Neural cell (in vitro differentiated cells): ENCODE measurements at regions not wholly inside any gene's neighbourhood (a gene's known extent, or its start where the extent isn't known, plus 50 kb on each side); places are given as distances from the start of the nearest gene placed in this dataset.

Source experiments
- EP300 ChIP-seq: fragments of 450-650 bp; conservative IDR thresholded peaks from 2 replicates; pipeline ENCODE4 v1.6.1; 2014; ENCODE audit warnings: antibody characterized with exemption, mild to moderate bottlenecking, moderate library complexity; ENCODE audit not compliant: poor library complexity, severe bottlenecking
- EZH2 ChIP-seq: fragments of 200-600, 300-800 bp; shearing (Covaris generic), sonication (generic); IDR thresholded peaks from 2 replicates; pipeline ENCODE4 v1.6.1; 2014; ENCODE audit warnings: antibody characterized with exemption, low read length, borderline replicate concordance, mild to moderate bottlenecking; ENCODE audit not compliant: insufficient read depth, poor library complexity, severe bottlenecking
- POLR2AphosphoS5 ChIP-seq: IDR thresholded peaks from 2 replicates; pipeline ENCODE4 v1.6.1; 2012
- SMC3 ChIP-seq: fragments of 450-650 bp; conservative IDR thresholded peaks from 2 replicates; pipeline ENCODE4 v1.6.1; 2014; ENCODE audit warnings: antibody characterized with exemption, mild to moderate bottlenecking, moderate library complexity; ENCODE audit not compliant: poor library complexity
- TAF1 ChIP-seq: IDR thresholded peaks from 2 replicates; pipeline ENCODE4 v1.6.1; 2012; ENCODE audit warnings: low read depth
- TF ChIP-seq, protein P1 (sequence below): fragments of 450-650 bp; IDR thresholded peaks from 2 replicates; pipeline ENCODE4 v1.5.1; 2014; ENCODE audit warnings: antibody characterized with exemption, mild to moderate bottlenecking, moderate library complexity; ENCODE audit not compliant: poor library complexity, severe bottlenecking
- TF ChIP-seq, protein P2 (sequence below): IDR thresholded peaks from 2 replicates; pipeline ENCODE4 v1.6.1; 2012; ENCODE audit warnings: borderline replicate concordance

DNA sequence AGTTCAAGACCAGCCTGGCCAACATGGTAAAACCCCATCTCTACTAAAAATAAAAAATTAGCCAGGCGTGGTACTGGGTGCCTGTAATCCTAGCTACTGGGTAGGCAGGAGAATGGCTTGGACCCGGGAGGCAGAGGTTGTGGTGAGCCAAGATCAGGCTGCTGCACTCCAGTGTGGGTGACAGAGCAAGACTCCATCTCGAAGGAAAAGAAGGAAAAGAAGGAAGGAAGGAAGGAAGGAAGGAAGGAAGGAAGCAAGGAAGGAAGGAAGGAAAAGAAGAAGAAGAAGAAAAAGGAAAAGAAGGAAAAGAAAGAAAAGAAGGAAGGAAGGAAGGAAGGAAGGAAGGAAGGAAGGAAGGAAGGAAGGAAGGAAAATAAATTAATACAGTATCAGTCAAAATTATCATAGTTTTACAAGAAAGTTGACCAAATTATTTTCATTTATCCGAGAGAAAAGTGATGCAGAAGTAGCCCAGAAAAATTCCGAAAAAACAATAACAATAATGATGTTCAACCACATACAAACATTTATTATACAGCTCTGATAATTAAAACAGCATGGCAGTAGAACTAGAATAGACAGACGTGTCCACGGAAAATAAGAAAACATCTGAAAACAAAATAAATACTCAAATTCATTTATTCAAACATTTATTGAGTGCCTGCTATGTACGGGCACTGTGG is 292.4 kb upstream of the MKLN1 start:
- TF ChIP-seq, protein P1, sequence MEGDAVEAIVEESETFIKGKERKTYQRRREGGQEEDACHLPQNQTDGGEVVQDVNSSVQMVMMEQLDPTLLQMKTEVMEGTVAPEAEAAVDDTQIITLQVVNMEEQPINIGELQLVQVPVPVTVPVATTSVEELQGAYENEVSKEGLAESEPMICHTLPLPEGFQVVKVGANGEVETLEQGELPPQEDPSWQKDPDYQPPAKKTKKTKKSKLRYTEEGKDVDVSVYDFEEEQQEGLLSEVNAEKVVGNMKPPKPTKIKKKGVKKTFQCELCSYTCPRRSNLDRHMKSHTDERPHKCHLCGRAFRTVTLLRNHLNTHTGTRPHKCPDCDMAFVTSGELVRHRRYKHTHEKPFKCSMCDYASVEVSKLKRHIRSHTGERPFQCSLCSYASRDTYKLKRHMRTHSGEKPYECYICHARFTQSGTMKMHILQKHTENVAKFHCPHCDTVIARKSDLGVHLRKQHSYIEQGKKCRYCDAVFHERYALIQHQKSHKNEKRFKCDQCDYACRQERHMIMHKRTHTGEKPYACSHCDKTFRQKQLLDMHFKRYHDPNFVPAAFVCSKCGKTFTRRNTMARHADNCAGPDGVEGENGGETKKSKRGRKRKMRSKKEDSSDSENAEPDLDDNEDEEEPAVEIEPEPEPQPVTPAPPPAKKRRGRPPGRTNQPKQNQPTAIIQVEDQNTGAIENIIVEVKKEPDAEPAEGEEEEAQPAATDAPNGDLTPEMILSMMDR: no peak
- TF ChIP-seq POLR2AphosphoS5 (no peak), EP300 (no peak), TAF1 (no peak), SMC3 (no peak), EZH2 (no peak)
- TF ChIP-seq, protein P2, sequence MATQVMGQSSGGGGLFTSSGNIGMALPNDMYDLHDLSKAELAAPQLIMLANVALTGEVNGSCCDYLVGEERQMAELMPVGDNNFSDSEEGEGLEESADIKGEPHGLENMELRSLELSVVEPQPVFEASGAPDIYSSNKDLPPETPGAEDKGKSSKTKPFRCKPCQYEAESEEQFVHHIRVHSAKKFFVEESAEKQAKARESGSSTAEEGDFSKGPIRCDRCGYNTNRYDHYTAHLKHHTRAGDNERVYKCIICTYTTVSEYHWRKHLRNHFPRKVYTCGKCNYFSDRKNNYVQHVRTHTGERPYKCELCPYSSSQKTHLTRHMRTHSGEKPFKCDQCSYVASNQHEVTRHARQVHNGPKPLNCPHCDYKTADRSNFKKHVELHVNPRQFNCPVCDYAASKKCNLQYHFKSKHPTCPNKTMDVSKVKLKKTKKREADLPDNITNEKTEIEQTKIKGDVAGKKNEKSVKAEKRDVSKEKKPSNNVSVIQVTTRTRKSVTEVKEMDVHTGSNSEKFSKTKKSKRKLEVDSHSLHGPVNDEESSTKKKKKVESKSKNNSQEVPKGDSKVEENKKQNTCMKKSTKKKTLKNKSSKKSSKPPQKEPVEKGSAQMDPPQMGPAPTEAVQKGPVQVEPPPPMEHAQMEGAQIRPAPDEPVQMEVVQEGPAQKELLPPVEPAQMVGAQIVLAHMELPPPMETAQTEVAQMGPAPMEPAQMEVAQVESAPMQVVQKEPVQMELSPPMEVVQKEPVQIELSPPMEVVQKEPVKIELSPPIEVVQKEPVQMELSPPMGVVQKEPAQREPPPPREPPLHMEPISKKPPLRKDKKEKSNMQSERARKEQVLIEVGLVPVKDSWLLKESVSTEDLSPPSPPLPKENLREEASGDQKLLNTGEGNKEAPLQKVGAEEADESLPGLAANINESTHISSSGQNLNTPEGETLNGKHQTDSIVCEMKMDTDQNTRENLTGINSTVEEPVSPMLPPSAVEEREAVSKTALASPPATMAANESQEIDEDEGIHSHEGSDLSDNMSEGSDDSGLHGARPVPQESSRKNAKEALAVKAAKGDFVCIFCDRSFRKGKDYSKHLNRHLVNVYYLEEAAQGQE: no peak
